ENCODE measurements at regions not wholly inside any gene's neighbourhood (a gene's known extent, or its start where the extent isn't known, plus 50 kb on each side); places are given as distances from the start of the nearest gene placed in this dataset.
A peak's percentile ranks its signal among the peaks of the same experiment; 100 is the strongest.

DNA sequence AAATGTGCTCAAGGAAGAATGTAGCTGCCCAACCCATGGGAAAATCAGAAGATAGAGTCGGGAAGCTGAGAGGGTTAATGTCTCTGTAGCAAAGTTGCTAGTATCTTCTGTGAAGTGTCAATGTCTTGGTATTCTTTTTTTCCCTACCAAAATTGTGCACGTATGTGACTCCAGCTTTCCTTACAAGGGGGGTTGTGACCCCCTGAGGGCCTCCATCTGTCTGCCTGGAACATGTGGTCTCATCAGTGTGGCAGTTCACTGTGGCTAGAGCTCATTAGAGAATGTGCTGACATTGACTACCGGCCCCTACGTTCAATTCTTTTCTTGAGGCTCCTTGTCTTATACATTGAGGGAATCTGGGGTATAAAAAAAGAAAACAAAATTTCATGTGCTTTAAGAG lies 725.2 kb upstream of the CELF2 start:
- Histone ChIP-seq H3K4me3 (no peak overlapping the region), H3K36me3 (ENCODE audit: low read depth) (no peaks in the 10 kb centered on the region), H3K4me2 (ENCODE audit: unreplicated experiment) (no peak overlapping the region), H3K27me3 (replicated peaks; ENCODE audit: insufficient read depth) (no peaks in the 10 kb centered on the region), H3K9me2 (ENCODE audit: insufficient read depth) (no peaks in the 10 kb centered on the region), H3K79me2 (ENCODE audit: insufficient read depth) (no peaks in the 10 kb centered on the region), H2AFZ (no peak overlapping the region), H3F3A (ENCODE audit: insufficient read depth) (no peaks in the 10 kb centered on the region), H3K27ac (no peak overlapping the region), H3K9me3 (ENCODE audit: low read depth) (no peaks in the 10 kb centered on the region), H4K20me1 (ENCODE audit: insufficient read depth) (no peaks in the 10 kb centered on the region), H3K9ac (no peak overlapping the region), H3K4me1 (ENCODE audit: insufficient read depth) (no peaks in the 10 kb centered on the region)
- in situ Hi-C loops (cut with MboI): no loop called here
- no peak for DNase-seq
- 32 to 34% methylated on average over 4 of the region's 4 CpGs for WGBS, 2 experiments (ENCODE audit: low coverage in 1 of 2, low lambda C conversion rate in 2 of 2, missing lambda C conversion rate in 2 of 2)
- TF ChIP-seq EZH2 (IDR thresholded peaks at IDR 0.05; ENCODE audit: insufficient read depth, poor library complexity, severe bottlenecking) (no peak), EZH2phosphoT487 (IDR thresholded peaks at IDR 0.05; ENCODE audit: insufficient read depth, low read depth) (no peak)

DNA sequence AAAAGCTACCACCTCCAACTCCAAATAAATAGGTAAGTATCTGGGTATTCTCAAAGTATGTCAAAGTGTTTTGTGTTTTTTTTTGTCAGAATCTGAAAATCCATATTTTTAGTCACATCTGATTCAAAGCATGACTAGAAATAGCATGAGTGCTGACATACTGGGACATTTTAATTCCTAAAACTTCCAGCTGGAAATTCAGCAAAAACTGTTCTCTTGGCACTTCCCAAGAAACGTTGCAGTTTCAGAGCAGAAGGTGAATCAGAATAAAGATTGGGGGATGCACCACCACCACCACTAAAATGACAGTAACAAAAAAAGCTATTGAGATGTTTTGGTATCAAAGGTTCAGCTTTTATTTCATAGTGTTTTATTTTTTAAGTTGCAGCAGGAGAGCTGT lies 724.6 kb upstream of the CELF2 start:
- Histone ChIP-seq H3K79me2 (ENCODE audit: insufficient read depth) (no peaks in the 10 kb centered on the region), H3K9me2 (ENCODE audit: insufficient read depth) (no peaks in the 10 kb centered on the region), H3K9ac (no peak overlapping the region), H3K4me3 (no peak overlapping the region), H4K20me1 (ENCODE audit: insufficient read depth) (no peaks in the 10 kb centered on the region), H3K4me1 (ENCODE audit: insufficient read depth) (no peaks in the 10 kb centered on the region), H3K4me2 (ENCODE audit: unreplicated experiment) (no peak overlapping the region), H3F3A (ENCODE audit: insufficient read depth) (no peaks in the 10 kb centered on the region), H3K27me3 (replicated peaks; ENCODE audit: insufficient read depth) (no peaks in the 10 kb centered on the region), H2AFZ (no peak overlapping the region), H3K9me3 (ENCODE audit: low read depth) (no peaks in the 10 kb centered on the region), H3K36me3 (ENCODE audit: low read depth) (no peaks in the 10 kb centered on the region), H3K27ac (no peak overlapping the region)
- DNase-seq: no peak
- in situ Hi-C loops (cut with MboI): no loop called here
- WGBS, 2 experiments (ENCODE audit: low coverage in 1 of 2, low lambda C conversion rate in 2 of 2, missing lambda C conversion rate in 2 of 2): 0 to 2% methylated on average over 1 of the region's 1 CpG
- no peak for TF ChIP-seq EZH2 (IDR thresholded peaks at IDR 0.05; ENCODE audit: insufficient read depth, poor library complexity, severe bottlenecking)
- TF ChIP-seq EZH2phosphoT487 (IDR thresholded peaks at IDR 0.05; ENCODE audit: insufficient read depth, low read depth): no peak

DNA sequence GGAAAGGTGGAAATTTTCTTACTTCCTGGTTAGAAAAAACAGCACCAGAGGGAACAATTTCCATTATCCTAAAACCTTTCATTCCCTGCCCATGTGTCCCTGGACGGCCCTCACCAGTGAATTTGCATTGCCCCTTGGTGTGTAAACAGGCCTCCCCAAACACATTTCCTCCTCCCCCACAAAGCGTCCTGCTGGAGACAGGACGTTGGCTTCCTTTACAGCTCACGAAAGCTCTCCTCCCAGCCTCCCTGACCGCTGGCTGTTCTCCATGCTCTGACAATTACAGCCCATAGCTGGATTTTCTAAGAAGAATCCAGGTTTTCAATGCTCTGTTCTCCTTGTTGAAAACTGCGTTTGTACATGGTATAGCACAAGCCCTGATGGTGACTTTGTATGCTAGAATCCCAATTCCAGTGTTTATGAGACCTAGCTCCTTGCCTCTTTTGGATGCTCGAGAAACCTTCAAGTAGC lies 724.2 kb upstream of the CELF2 start:
- WGBS, 2 experiments (ENCODE audit: low coverage in 1 of 2, low lambda C conversion rate in 2 of 2, missing lambda C conversion rate in 2 of 2): 7 to 9% methylated on average over 7 of the region's 7 CpGs
- no peak overlapping the region for H3K27ac ChIP-seq
- DNase-seq: peak; percentile 4

DNA sequence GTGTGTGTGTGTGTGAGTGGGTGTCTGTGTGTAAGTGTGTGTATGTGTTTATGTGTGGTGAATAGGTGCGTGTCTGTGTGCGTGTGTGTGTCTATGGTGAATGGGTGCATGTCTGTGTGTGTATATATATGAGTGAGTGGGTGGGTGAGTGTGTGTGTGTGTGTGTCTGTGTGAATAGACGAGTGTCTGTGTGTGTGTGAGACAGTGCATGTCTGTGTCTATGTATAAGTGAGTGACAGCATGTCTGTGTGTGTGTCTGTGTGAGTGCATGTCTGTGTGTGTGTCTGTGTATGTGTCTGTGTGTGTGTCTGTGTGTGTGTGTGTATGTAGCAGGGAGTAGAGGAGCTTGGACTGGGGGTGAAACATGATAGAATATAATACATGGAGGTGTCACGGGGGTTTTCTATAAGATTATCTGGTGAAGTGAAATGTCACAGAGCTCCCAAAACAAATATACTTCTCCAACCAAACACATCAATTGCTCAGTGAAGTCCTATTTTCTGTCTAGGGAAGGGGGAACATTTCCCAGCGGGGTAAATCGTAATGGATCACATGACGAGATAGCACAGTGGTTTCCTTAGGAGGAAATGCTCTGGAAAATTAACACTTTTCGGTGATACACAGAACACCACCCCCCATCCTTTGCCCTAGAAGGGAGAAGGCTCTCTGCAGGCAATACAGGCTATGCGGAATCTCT lies 723.3 kb upstream of the CELF2 start:
- TF ChIP-seq EZH2phosphoT487 (IDR thresholded peaks at IDR 0.05; ENCODE audit: insufficient read depth, low read depth) (no peak), EZH2 (IDR thresholded peaks at IDR 0.05; ENCODE audit: insufficient read depth, poor library complexity, severe bottlenecking) (no peak)
- WGBS, 2 experiments (ENCODE audit: low coverage in 1 of 2, low lambda C conversion rate in 2 of 2, missing lambda C conversion rate in 2 of 2): 60 to 70% methylated on average over 9 of the region's 9 CpGs
- H2AFZ ChIP-seq: no peak overlapping the region

More for the DNA sequence above, 724.2 kb upstream of the CELF2 start:
- Histone ChIP-seq H4K20me1 (ENCODE audit: insufficient read depth) (no peaks in the 10 kb centered on the region), H3K79me2 (ENCODE audit: insufficient read depth) (no peaks in the 10 kb centered on the region), H3F3A (ENCODE audit: insufficient read depth) (no peaks in the 10 kb centered on the region), H3K27me3 (replicated peaks; ENCODE audit: insufficient read depth) (no peaks in the 10 kb centered on the region), H3K9me3 (ENCODE audit: low read depth) (no peaks in the 10 kb centered on the region), H3K4me2 (ENCODE audit: unreplicated experiment) (no peak overlapping the region), H2AFZ (no peak overlapping the region), H3K4me1 (ENCODE audit: insufficient read depth) (no peaks in the 10 kb centered on the region), H3K36me3 (ENCODE audit: low read depth) (no peaks in the 10 kb centered on the region), H3K9me2 (ENCODE audit: insufficient read depth) (no peaks in the 10 kb centered on the region), H3K9ac (no peak overlapping the region), H3K4me3 (no peak overlapping the region)
- in situ Hi-C loops (cut with MboI): no loop called here
- TF ChIP-seq EZH2 (IDR thresholded peaks at IDR 0.05; ENCODE audit: insufficient read depth, poor library complexity, severe bottlenecking): no peak

More for the DNA sequence above, 723.3 kb upstream of the CELF2 start:
- H3K4me3 ChIP-seq: no peak overlapping the region
- in situ Hi-C loops (cut with MboI): no loop called here
- H3K9me2 ChIP-seq (ENCODE audit: insufficient read depth): no peaks in the 10 kb centered on the region
- no peak overlapping the region for H3K4me2 ChIP-seq (ENCODE audit: unreplicated experiment)
- no peak for DNase-seq
- no peaks in the 10 kb centered on the region for H3K27me3 ChIP-seq (replicated peaks; ENCODE audit: insufficient read depth)
- H3K79me2 ChIP-seq (ENCODE audit: insufficient read depth): no peaks in the 10 kb centered on the region
- H4K20me1 ChIP-seq (ENCODE audit: insufficient read depth): no peaks in the 10 kb centered on the region
- H3K27ac ChIP-seq: no peak overlapping the region
- H3K9me3 ChIP-seq (ENCODE audit: low read depth): no peaks in the 10 kb centered on the region
- no peaks in the 10 kb centered on the region for H3K36me3 ChIP-seq (ENCODE audit: low read depth)
- no peak overlapping the region for H3K9ac ChIP-seq
- H3F3A ChIP-seq (ENCODE audit: insufficient read depth): no peaks in the 10 kb centered on the region
- H3K4me1 ChIP-seq (ENCODE audit: insufficient read depth): no peaks in the 10 kb centered on the region
